Testis (tissue), 2 donors: ENCODE measurements at regions not wholly inside any gene's neighbourhood (a gene's known extent, or its start where the extent isn't known, plus 50 kb on each side); places are given as distances from the start of the nearest gene placed in this dataset.

ENCODE experiments used
- DNase-seq: peaks from one replicate; pipeline ENCODE4 v3.0.0-alpha.2; 2019
- H3K27ac ChIP-seq, 2 donors: fragments of 200-600 bp; sonication (generic); one replicate each; pipeline ENCODE4 v1.5.1; 2019
- H3K27me3 ChIP-seq: fragments of 200-600 bp; sonication (generic); one replicate; pipeline ENCODE4 v1.5.1; 2019
- H3K36me3 ChIP-seq: fragments of 200-600 bp; sonication (generic); one replicate; pipeline ENCODE4 v1.5.1; 2017; ENCODE audit warnings: low read depth; ENCODE audit errors: missing control alignments
- H3K4me1 ChIP-seq: fragments of 200-600 bp; sonication (generic); one replicate; pipeline ENCODE4 v1.5.1; 2019
- H3K4me3 ChIP-seq, 2 donors: fragments of 200-600 bp; sonication (generic); one replicate each; pipeline ENCODE4 v1.5.1; 2017 to 2019
- H3K9me3 ChIP-seq: fragments of 200-600 bp; sonication (generic); one replicate; pipeline ENCODE4 v1.5.1; 2017
- POLR2A ChIP-seq: fragments of 450-650 bp; IDR thresholded peaks from one replicate; pipeline ENCODE4 v1.6.1; 2017; ENCODE audit warnings: antibody characterized with exemption, mild to moderate bottlenecking, moderate library complexity
- WGBS, 2 donors: methylation state at CpG; one replicate each; pipeline ENCODE4 v1.1.5; 2018; 5-methylcytosine and 5-hydroxymethylcytosine counted together
- intact Hi-C: fragments of 100-400 bp; cut with DNase I; formaldehyde crosslinking; loops from one replicate; pipeline ENCODE4 v1.15.1; 2023; ENCODE audit warnings: low total_unique reads
- TF ChIP-seq, protein P1 (sequence below), 3 experiments: fragments of 450-650 bp in 2 of 3; fragments of 200-600 bp in 1 of 3; sonication (generic) in 1 of 3; IDR thresholded peaks; one replicate each; pipeline ENCODE4 v1.5.1; 2016 to 2019; ENCODE audit warnings: antibody characterized with exemption in 3 of 3, mild to moderate bottlenecking in 2 of 3, moderate library complexity in 1 of 3

DNA sequence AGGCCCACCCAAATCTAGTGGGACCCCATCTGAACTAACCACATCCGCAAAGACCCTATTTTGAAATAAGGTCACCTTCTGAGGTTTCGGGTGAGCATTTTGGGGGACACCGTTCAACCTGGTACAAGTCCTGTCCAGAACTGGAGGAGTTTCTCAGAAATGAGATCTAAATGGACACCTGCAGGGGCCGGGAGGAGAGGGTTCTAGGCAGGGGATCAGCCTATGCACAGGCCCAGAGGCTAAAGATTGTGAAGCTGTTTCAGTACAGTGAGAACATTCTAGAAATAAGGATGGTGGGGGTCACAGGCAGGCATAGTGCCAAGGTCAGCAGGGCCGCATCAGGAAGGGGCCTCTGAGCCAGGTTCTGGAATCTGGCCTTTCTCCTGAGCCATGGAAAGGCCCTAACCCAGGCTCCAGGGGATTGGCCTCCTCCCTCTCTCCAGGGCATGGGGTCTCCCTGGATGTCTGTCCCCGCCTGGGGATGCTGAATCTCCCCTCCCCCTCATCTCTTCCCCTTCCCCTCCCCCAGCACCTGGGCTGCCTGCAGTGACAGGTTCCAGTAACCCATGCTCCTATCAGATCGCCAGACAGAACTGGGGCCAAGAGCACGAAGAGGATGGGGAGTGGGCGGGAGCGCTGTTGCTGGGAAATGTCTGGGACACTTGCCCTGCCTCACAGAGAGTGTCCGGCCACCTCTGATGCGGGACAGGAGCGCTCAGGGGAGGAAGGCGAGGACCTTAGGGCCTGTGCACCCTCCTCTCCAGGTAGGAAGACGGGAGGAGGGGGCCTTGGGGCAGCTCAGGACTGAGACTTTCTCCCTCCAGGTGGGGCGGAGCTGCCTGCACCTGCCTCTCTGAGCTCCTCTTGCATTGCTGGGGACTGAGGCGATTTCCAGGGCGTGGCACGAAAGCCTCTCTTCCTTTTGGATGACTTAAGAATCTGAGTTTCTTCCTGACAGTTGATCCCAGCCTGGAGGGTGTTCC, 321.4 kb upstream of the TNRC6C start:
- Histone ChIP-seq H3K27me3 (no peaks in the 10 kb centered on the region), H3K4me3 (no peak overlapping the region), H3K36me3 (no peaks in the 10 kb centered on the region), H3K27ac (no peak overlapping the region), H3K9me3 (no peaks in the 10 kb centered on the region), H3K4me1 (no peaks in the 10 kb centered on the region)
- intact Hi-C loops: no loop called here
- 84% methylated on average over 19 of the region's 19 CpGs for WGBS, 2 donors
- TF ChIP-seq, protein P1, sequence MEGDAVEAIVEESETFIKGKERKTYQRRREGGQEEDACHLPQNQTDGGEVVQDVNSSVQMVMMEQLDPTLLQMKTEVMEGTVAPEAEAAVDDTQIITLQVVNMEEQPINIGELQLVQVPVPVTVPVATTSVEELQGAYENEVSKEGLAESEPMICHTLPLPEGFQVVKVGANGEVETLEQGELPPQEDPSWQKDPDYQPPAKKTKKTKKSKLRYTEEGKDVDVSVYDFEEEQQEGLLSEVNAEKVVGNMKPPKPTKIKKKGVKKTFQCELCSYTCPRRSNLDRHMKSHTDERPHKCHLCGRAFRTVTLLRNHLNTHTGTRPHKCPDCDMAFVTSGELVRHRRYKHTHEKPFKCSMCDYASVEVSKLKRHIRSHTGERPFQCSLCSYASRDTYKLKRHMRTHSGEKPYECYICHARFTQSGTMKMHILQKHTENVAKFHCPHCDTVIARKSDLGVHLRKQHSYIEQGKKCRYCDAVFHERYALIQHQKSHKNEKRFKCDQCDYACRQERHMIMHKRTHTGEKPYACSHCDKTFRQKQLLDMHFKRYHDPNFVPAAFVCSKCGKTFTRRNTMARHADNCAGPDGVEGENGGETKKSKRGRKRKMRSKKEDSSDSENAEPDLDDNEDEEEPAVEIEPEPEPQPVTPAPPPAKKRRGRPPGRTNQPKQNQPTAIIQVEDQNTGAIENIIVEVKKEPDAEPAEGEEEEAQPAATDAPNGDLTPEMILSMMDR (IDR thresholded peaks at IDR 0.05): no peak
- no peak for TF ChIP-seq POLR2A
- no peak for DNase-seq

- DNase-seq: no peak
- Histone ChIP-seq H3K36me3 (no peaks in the 10 kb centered on the region), H3K9me3 (no peaks in the 10 kb centered on the region), H3K27ac (no peak overlapping the region), H3K27me3 (no peaks in the 10 kb centered on the region), H3K4me3 (no peak overlapping the region), H3K4me1 (no peaks in the 10 kb centered on the region)
- TF ChIP-seq, protein P1 (IDR thresholded peaks at IDR 0.05): no peak
- TF ChIP-seq POLR2A: no peak
- WGBS, 2 donors: 71 to 73% methylated on average over 15 to 16 of the region's 16 CpGs
- intact Hi-C loops: no loop called here
Observed at GRCh38 chr17:77637818-77638575, 320.5 kb upstream of the TNRC6C start.

DNA sequence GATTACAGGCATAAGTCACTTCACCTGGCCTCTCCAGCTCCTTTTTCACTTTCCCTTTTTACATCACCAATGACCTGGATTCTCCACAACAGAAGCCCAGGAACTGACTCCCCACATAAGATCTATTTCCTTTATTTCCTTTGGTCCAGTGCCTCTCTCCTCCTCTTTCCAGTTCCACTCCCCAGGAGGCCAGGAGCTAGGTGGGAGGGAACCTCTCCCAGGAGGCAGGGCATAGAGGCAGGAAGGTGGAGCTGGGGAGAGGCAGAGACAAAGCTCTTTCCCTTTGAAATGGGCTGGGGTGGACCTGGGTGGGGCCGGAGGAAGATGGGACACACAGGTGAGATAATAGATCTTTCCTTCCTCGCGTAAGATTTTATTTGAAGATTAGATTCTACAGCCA, 318.3 kb upstream of the TNRC6C start:
- H3K4me3 ChIP-seq: no peak overlapping the region
- TF ChIP-seq POLR2A: no peak
- TF ChIP-seq, protein P1 (IDR thresholded peaks at IDR 0.05): no peak
- no peak for DNase-seq
- intact Hi-C loops: no loop called here
- no peaks in the 10 kb centered on the region for H3K4me1 ChIP-seq
- H3K36me3 ChIP-seq: no peaks in the 10 kb centered on the region
- H3K9me3 ChIP-seq: no peaks in the 10 kb centered on the region
- no peak overlapping the region for H3K27ac ChIP-seq
- H3K27me3 ChIP-seq: no peaks in the 10 kb centered on the region
- 81 to 89% methylated on average over 3 of the region's 3 CpGs for WGBS, 2 donors

DNA sequence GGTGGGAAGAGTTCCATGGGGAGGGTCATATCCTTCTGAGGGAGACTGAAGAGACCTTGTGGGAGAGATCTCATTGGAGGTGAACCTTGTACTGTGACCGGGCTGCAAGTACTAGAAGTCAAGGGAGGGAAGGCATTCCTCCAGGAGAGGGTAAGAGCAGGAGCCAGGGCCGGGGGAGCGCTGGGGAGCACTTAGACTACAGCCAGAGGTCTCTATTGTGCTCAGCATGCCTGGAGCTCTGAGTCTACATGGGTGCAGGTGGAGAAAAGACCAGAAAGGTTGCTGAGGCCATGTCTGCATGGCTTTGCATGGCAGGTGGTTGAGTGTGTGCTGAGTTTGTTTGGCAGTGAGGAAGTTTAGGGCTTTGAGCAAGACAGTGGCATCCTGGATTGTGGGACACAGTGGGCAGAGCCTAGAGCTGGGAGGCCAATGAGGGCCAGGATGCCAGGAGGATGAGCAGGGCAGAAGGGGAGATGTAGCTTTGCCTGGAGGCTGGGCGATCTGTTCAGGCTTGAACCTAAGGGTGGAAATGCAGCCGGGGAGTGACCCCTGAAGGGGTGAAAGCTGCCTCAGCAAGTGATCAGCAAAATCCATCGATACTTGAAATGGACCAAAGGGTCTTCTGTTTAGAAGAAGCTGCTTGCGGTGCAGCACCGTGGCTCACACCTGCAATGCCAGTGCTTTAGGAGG, 317.4 kb upstream of the TNRC6C start:
- no peaks in the 10 kb centered on the region for H3K4me1 ChIP-seq
- no peak overlapping the region for H3K4me3 ChIP-seq
- WGBS, 2 donors: 88 to 90% methylated on average over 8 of the region's 8 CpGs
- no peak for TF ChIP-seq POLR2A
- TF ChIP-seq, protein P1 (IDR thresholded peaks at IDR 0.05): no peak
- no peak overlapping the region for H3K27ac ChIP-seq
- no peaks in the 10 kb centered on the region for H3K36me3 ChIP-seq
- no peaks in the 10 kb centered on the region for H3K9me3 ChIP-seq
- no peak for DNase-seq
- no peaks in the 10 kb centered on the region for H3K27me3 ChIP-seq
- intact Hi-C loops: no loop called here
